HL-60 (cell line): ENCODE measurements at regions not wholly inside any gene's neighbourhood (a gene's known extent, or its start where the extent isn't known, plus 50 kb on each side); places are given as distances from the start of the nearest gene placed in this dataset.

Experiments used
- DNase-seq, 2 experiments: peaks; one replicate each; pipeline ENCODE4 v3.0.0-alpha.2; 2010 to 2020; ENCODE audit warnings: low read depth in 1 of 2, low spot score in 1 of 2
- H3K27ac ChIP-seq: fragments of 250-450 bp; sonication (Bioruptor Pico); replicated peaks from 2 replicates; pipeline ENCODE4 v1.5.1; 2020; ENCODE audit warnings: mild to moderate bottlenecking, moderate library complexity
- H3K27me3 ChIP-seq: fragments of 250-450 bp; sonication (Bioruptor Pico); 2 replicates; pipeline ENCODE4 v1.5.1; 2021; ENCODE audit warnings: mild to moderate bottlenecking, moderate library complexity; ENCODE audit not compliant: insufficient read depth, poor library complexity, severe bottlenecking
- H3K4me3 ChIP-seq: replicated peaks from 2 replicates; pipeline ENCODE4 v1.5.1; 2011; ENCODE audit warnings: mild to moderate bottlenecking, control low read depth, low read length; ENCODE audit not compliant: insufficient read depth
- CTCF ChIP-seq: IDR thresholded peaks from one replicate; pipeline ENCODE4 v1.5.1; 2011; ENCODE audit warnings: low read length, control low read depth, inconsistent platforms; ENCODE audit not compliant: insufficient read depth
- GABPA ChIP-seq: IDR thresholded peaks from 2 replicates; pipeline ENCODE4 v1.6.1; 2012; ENCODE audit warnings: low read depth
- POLR2AphosphoS5 ChIP-seq: IDR thresholded peaks from 2 replicates; pipeline ENCODE4 v1.6.1; 2012; ENCODE audit warnings: low read depth
- REST ChIP-seq: IDR thresholded peaks from 2 replicates; pipeline ENCODE4 v1.6.1; 2012; ENCODE audit warnings: low read depth; ENCODE audit not compliant: insufficient replicate concordance
- SPI1 ChIP-seq: IDR thresholded peaks from 2 replicates; pipeline ENCODE4 v1.6.1; 2012; ENCODE audit warnings: low read depth, mild to moderate bottlenecking, borderline replicate concordance

- Histone ChIP-seq H3K27me3 (peaks cover 21% of the 10 kb centered on the region), H3K4me3 (no peak overlapping the region), H3K27ac (no peak overlapping the region)
- no peak for DNase-seq
- no peak for TF ChIP-seq POLR2AphosphoS5
Measured at GRCh38 chr6:87968435-87969278, 79.0 kb upstream of the SPACA1 start.

- TF ChIP-seq REST (no peak), SPI1 (peak; percentile 33; the same call in 1 of the 2 replicates)
- no peak for DNase-seq
Measured at GRCh38 chr6:87965806-87966205, 81.8 kb upstream of the SPACA1 start.

GRCh38 chr6:87959083-87959482 lies 88.6 kb upstream of the SPACA1 start:
- no peaks in the 10 kb centered on the region for H3K27me3 ChIP-seq
- H3K27ac ChIP-seq: no peak overlapping the region
- DNase-seq: no peak
- TF ChIP-seq REST (no peak), GABPA (no peak), CTCF (no peak), POLR2AphosphoS5 (no peak), SPI1 (no peak)
- no peak overlapping the region for H3K4me3 ChIP-seq

More at GRCh38 chr6:87965806-87966205, 81.8 kb upstream of the SPACA1 start:
- no peak overlapping the region for H3K4me3 ChIP-seq
- no peak overlapping the region for H3K27ac ChIP-seq
- H3K27me3 ChIP-seq: peaks cover 21% of the 10 kb centered on the region

GRCh38 chr6:87951751-87952150 lies 95.9 kb upstream of the SPACA1 start:
- H3K27me3 ChIP-seq: peaks cover under 1% of the 10 kb centered on the region
- no peak overlapping the region for H3K27ac ChIP-seq
- H3K4me3 ChIP-seq: no peak overlapping the region
- TF ChIP-seq SPI1 (no peak), CTCF (no peak)
- no peak for DNase-seq

GRCh38 chr6:87950614-87951013 lies 97.0 kb upstream of the SPACA1 start:
- Histone ChIP-seq H3K27ac (no peak overlapping the region), H3K4me3 (no peak overlapping the region), H3K27me3 (peaks cover 3% of the 10 kb centered on the region)
- no peak for DNase-seq
- TF ChIP-seq SPI1 (no peak), CTCF (no peak), GABPA (no peak), REST (no peak), POLR2AphosphoS5 (no peak)
